Endothelial cell of umbilical vein (primary cell): ENCODE measurements at regions not wholly inside any gene's neighbourhood (a gene's known extent, or its start where the extent isn't known, plus 50 kb on each side); places are given as distances from the start of the nearest gene placed in this dataset.

Experiments
- BruUV-seq: library from RNA; stranded (reverse); fragments of 400-500 nt; replicated peaks from 2 replicates; lab custom pipeline; 2021; lab: Mats Ljungman, UMichigan
- CTCF ChIA-PET: fragments of 300-600, 350-600 bp; sonication (Branson Sonifier 250); formaldehyde crosslinking; loops from one replicate; lab custom pipeline; 2021; ENCODE audit warnings: antibody characterized with exemption, inconsistent platforms; lab: Charles Lee
- POLR2A ChIA-PET: fragments of 300-600, 350-600 bp; sonication (Branson Sonifier 250); formaldehyde crosslinking; loops from one replicate; lab custom pipeline; 2021; ENCODE audit warnings: antibody characterized with exemption, inconsistent platforms; lab: Charles Lee
- DNase-seq: peaks from one replicate; pipeline ENCODE4 v3.0.0-alpha.2; 2011; ENCODE audit warnings: low read depth, low spot score
- FAIRE-seq: peaks from 2 replicates; lab custom pipeline; 2011; peaks lifted over from hg19 to GRCh38; lab: Jason Lieb, UNC
- H2AFZ ChIP-seq: 2 replicates; pipeline ENCODE4 v1.6.0; 2012; ENCODE audit warnings: low read depth, low read length, control low read depth, inconsistent platforms
- H3K27ac ChIP-seq: 2 replicates; pipeline ENCODE4 v1.5.1; 2011; ENCODE audit warnings: low read depth, mild to moderate bottlenecking, control low read depth, low read length, moderate library complexity; ENCODE audit not compliant: insufficient read depth
- H3K27me3 ChIP-seq, 2 experiments: 2 replicates each; pipeline versions ENCODE4 v1.6.0 to v1.6.1; 2011; ENCODE audit warnings: low read length in 2 of 2, mixed read lengths in 1 of 2; ENCODE audit not compliant: control insufficient read depth in 2 of 2, insufficient read depth in 2 of 2
- H3K36me3 ChIP-seq, 2 experiments: 2 replicates in 1 of 2; 3 replicates in 1 of 2; pipeline ENCODE4 v1.5.1; 2011; ENCODE audit warnings: low read length in 2 of 2, mild to moderate bottlenecking in 1 of 2, moderate library complexity in 1 of 2; ENCODE audit not compliant: control insufficient read depth in 2 of 2, insufficient read depth in 2 of 2; ENCODE audit errors: extremely low read depth in 1 of 2
- H3K4me1 ChIP-seq: 3 replicates; pipeline ENCODE4 v1.5.1; 2011; ENCODE audit warnings: mild to moderate bottlenecking, low read length; ENCODE audit not compliant: control insufficient read depth, insufficient read depth; ENCODE audit errors: extremely low read depth
- H3K4me2 ChIP-seq: 2 replicates; pipeline ENCODE4 v1.6.1; 2011; ENCODE audit warnings: low read length, control low read depth, mixed read lengths; ENCODE audit not compliant: insufficient read depth
- H3K4me3 ChIP-seq, 3 experiments: fragments of 200-600 bp in 1 of 3; sonication (generic), shearing (Covaris generic) in 1 of 3; replicated peaks in 1 of 3; 2 replicates each; pipeline ENCODE4 v1.5.1; 2011 to 2016; ENCODE audit warnings: control low read depth in 3 of 3, low read length in 3 of 3, mild to moderate bottlenecking in 2 of 3, inconsistent platforms in 1 of 3, low read depth in 1 of 3, moderate library complexity in 1 of 3; ENCODE audit not compliant: insufficient read depth in 1 of 3
- H3K79me2 ChIP-seq: 2 replicates; pipeline ENCODE4 v1.6.0; 2012; ENCODE audit warnings: low read length, inconsistent platforms; ENCODE audit not compliant: control insufficient read depth, insufficient read depth
- H3K9ac ChIP-seq: replicated peaks from 2 replicates; pipeline ENCODE3; 2011; ENCODE audit warnings: low read length, control low read depth; ENCODE audit not compliant: insufficient read depth; ENCODE audit errors: extremely low read depth
- H3K9me1 ChIP-seq: replicated peaks from 3 replicates; pipeline ENCODE4 v1.6.0; 2011; ENCODE audit warnings: mild to moderate bottlenecking, low read length; ENCODE audit not compliant: control insufficient read depth, insufficient read depth; ENCODE audit errors: extremely low read depth
- H3K9me3 ChIP-seq: replicated peaks from 2 replicates; pipeline ENCODE4 v1.5.1; 2012; ENCODE audit warnings: low read length, inconsistent platforms; ENCODE audit not compliant: control insufficient read depth, insufficient read depth
- H4K20me1 ChIP-seq: replicated peaks from 2 replicates; pipeline ENCODE3; 2011; ENCODE audit warnings: mild to moderate bottlenecking, low read length; ENCODE audit not compliant: control insufficient read depth, insufficient read depth; ENCODE audit errors: extremely low read depth
- CTCF ChIP-seq, 2 donors: IDR thresholded peaks; 1 replicate in 1 of 2; 2 replicates in 1 of 2; pipeline ENCODE4 v1.5.1; 2011; ENCODE audit warnings: low read length in 2 of 2, mild to moderate bottlenecking in 2 of 2, moderate library complexity in 2 of 2, control low read depth in 1 of 2, inconsistent platforms in 1 of 2, low read depth in 1 of 2; ENCODE audit not compliant: insufficient read depth in 1 of 2; ENCODE audit errors: extremely low read depth in 1 of 2
- EZH2 ChIP-seq: IDR thresholded peaks from 2 replicates; pipeline ENCODE4 v1.6.1; 2012; ENCODE audit warnings: borderline replicate concordance, low read depth, mild to moderate bottlenecking, moderate library complexity, low read length, inconsistent platforms; ENCODE audit not compliant: severe bottlenecking
- GATA2 ChIP-seq: IDR thresholded peaks from 2 replicates; pipeline ENCODE4 v1.7.0; 2011; ENCODE audit warnings: low read depth, mild to moderate bottlenecking, moderate library complexity, mixed read lengths, low read length; ENCODE audit not compliant: insufficient read length, insufficient read depth
- JUN ChIP-seq: IDR thresholded peaks from 2 replicates; pipeline ENCODE4 v1.6.1; 2011; ENCODE audit warnings: borderline replicate concordance, low read depth; ENCODE audit not compliant: insufficient read length, insufficient read depth
- MAX ChIP-seq: IDR thresholded peaks from 2 replicates; pipeline ENCODE4 v1.6.1; 2011; ENCODE audit not compliant: insufficient read depth, insufficient read length
- MYC ChIP-seq: IDR thresholded peaks from one replicate; pipeline ENCODE4 v1.6.1; 2011; ENCODE audit warnings: mild to moderate bottlenecking, low read depth, low read length
- POLR2A ChIP-seq: IDR thresholded peaks from 2 replicates; pipeline ENCODE4 v1.6.1; 2012; ENCODE audit warnings: low read depth, mild to moderate bottlenecking, control low read depth, low read length
- POLR2AphosphoS5 ChIP-seq: IDR thresholded peaks from 2 replicates; pipeline ENCODE4 v1.6.1; 2012; ENCODE audit warnings: low read depth, mild to moderate bottlenecking, control low read depth, low read length, moderate library complexity; ENCODE audit not compliant: insufficient read depth
- dilution Hi-C: fragments of 300-500 bp; cut with MboI; formaldehyde crosslinking; loops from one replicate; pipeline ENCODE4 v1.15.0; 2019; ENCODE audit warnings: low sequenced_read_pairs; ENCODE audit not compliant: extremely low pct_ligation_motif_present
- intact Hi-C: fragments of 100-400 bp; cut with micrococcal nuclease; formaldehyde crosslinking; loops from one replicate; pipeline ENCODE4 v1.10.0; 2022

- Histone ChIP-seq H4K20me1 (no peaks in the 10 kb centered on the region), H3K9me1 (no peaks in the 10 kb centered on the region), H3K4me2 (no peak overlapping the region), H3K27ac (no peak overlapping the region), H3K36me3 (no peaks in the 10 kb centered on the region), H2AFZ (no peak overlapping the region), H3K4me3 (no peak overlapping the region), H3K4me1 (no peaks in the 10 kb centered on the region), H3K9me3 (no peaks in the 10 kb centered on the region), H3K27me3 (no peaks in the 10 kb centered on the region), H3K9ac (no peak overlapping the region), H3K79me2 (no peaks in the 10 kb centered on the region)
- no peak for TF ChIP-seq GATA2
- no peak for TF ChIP-seq MYC
- no peak for TF ChIP-seq POLR2A
- no peak for TF ChIP-seq MAX
- TF ChIP-seq POLR2AphosphoS5 = no peak
- no peak for TF ChIP-seq JUN
- TF ChIP-seq EZH2 = no peak
- TF ChIP-seq CTCF (IDR thresholded peaks at IDR 0.05; ENCODE audit: extremely low read depth in 1 of 2, insufficient read depth in 1 of 2, low read depth in 1 of 2, low read length in 2 of 2) = no peak
- DNase-seq (no peak), FAIRE-seq (no peak)
- dilution Hi-C loops = no loop called here
- CTCF ChIA-PET = no interaction called here
- intact Hi-C loops = no loop called here
- BruUV-seq = no TSS peak
- POLR2A ChIA-PET = no interaction called here
These were observed 575.0 kb downstream of the DIAPH3 start for GRCh38 chr13:59588717-59589067.
